Activated T-helper 17 cell treated with anti-CD3 and anti-CD28 coated beads, Interleukin-2, amount 50 U/mL, for 72 hours (primary cell): ENCODE measurements at regions not wholly inside any gene's neighbourhood (a gene's known extent, or its start where the extent isn't known, plus 50 kb on each side); places are given as distances from the start of the nearest gene placed in this dataset.

Source experiments
- ATAC-seq: fragments of 150-1000 bp; cut with Tn5 transposase; replicated peaks from 2 replicates; pipeline ENCODE4 v1.10.0; 2021; ENCODE audit warnings: mild to moderate bottlenecking, moderate library complexity
- H3K27ac Mint-ChIP-seq: one replicate; pipeline ENCODE4 v1.8.0; 2022; ENCODE audit warnings: mixed read lengths
- H3K27me3 Mint-ChIP-seq: one replicate; pipeline ENCODE4 v1.8.0; 2022; ENCODE audit warnings: mixed read lengths
- H3K36me3 Mint-ChIP-seq: one replicate; pipeline ENCODE4 v1.8.0; 2022; ENCODE audit warnings: low read depth, mild to moderate bottlenecking, mixed read lengths
- H3K4me1 Mint-ChIP-seq: one replicate; pipeline ENCODE4 v1.8.0; 2022; ENCODE audit warnings: mixed read lengths
- H3K4me3 Mint-ChIP-seq: one replicate; pipeline ENCODE4 v1.8.0; 2022; ENCODE audit warnings: mild to moderate bottlenecking, mixed read lengths
- H3K9me3 Mint-ChIP-seq: one replicate; pipeline ENCODE4 v1.8.0; 2022; ENCODE audit warnings: mixed read lengths

GRCh38 chr2:59569124-59569523, 984.3 kb downstream of the BCL11A start:
- H3K27ac Mint-ChIP-seq: no peak overlapping the region
- H3K4me1 Mint-ChIP-seq: no peaks in the 10 kb centered on the region
- H3K4me3 Mint-ChIP-seq: no peak overlapping the region
- peaks cover 10% of the 10 kb centered on the region for H3K9me3 Mint-ChIP-seq
- no peak for ATAC-seq
- no peaks in the 10 kb centered on the region for H3K27me3 Mint-ChIP-seq
- H3K36me3 Mint-ChIP-seq: no peaks in the 10 kb centered on the region

GRCh38 chr2:59568461-59568860, 985.0 kb downstream of the BCL11A start:
- Mint-ChIP-seq H3K27me3 (no peaks in the 10 kb centered on the region), H3K9me3 (peaks cover 10% of the 10 kb centered on the region), H3K4me3 (no peak overlapping the region), H3K36me3 (no peaks in the 10 kb centered on the region), H3K4me1 (no peaks in the 10 kb centered on the region), H3K27ac (no peak overlapping the region)
- ATAC-seq: no peak

GRCh38 chr2:59567151-59567550, 986.3 kb downstream of the BCL11A start:
- no peaks in the 10 kb centered on the region for H3K27me3 Mint-ChIP-seq
- no peaks in the 10 kb centered on the region for H3K36me3 Mint-ChIP-seq
- H3K4me1 Mint-ChIP-seq: no peaks in the 10 kb centered on the region
- peaks cover 10% of the 10 kb centered on the region for H3K9me3 Mint-ChIP-seq
- H3K4me3 Mint-ChIP-seq: no peak overlapping the region
- H3K27ac Mint-ChIP-seq: no peak overlapping the region
- no peak for ATAC-seq

- Mint-ChIP-seq H3K4me1 (no peaks in the 10 kb centered on the region), H3K4me3 (no peak overlapping the region), H3K36me3 (no peaks in the 10 kb centered on the region), H3K27ac (no peak overlapping the region), H3K9me3 (peaks cover 10% of the 10 kb centered on the region), H3K27me3 (no peaks in the 10 kb centered on the region)
- no peak for ATAC-seq
Observed at GRCh38 chr2:59566739-59567138, 986.7 kb downstream of the BCL11A start.

DNA sequence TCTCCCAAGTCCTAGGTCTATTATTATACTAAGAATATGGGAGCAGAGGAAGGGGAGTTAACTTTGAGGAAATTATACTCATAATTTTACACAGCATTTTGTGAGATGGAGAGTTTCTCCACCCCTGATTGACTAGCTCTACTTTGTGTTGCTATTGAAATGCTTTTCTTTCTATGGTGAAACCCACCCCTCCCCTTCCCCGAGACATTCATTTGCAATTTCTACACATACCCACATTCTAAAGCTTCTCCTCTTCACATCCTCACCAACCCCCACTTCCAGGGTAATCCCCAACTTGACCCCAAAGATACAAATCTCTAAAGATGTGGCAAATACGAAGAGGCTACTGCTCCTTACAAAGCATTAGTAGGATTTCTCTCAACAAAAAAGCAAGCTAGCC, 992.2 kb downstream of the BCL11A start:
- Mint-ChIP-seq H3K4me1 (no peaks in the 10 kb centered on the region), H3K27me3 (no peaks in the 10 kb centered on the region), H3K4me3 (no peak overlapping the region), H3K36me3 (no peaks in the 10 kb centered on the region), H3K27ac (no peak overlapping the region), H3K9me3 (peaks cover 10% of the 10 kb centered on the region)
- no peak for ATAC-seq

- Mint-ChIP-seq H3K27me3 (no peaks in the 10 kb centered on the region), H3K9me3 (peaks cover 10% of the 10 kb centered on the region), H3K4me3 (no peak overlapping the region), H3K4me1 (no peaks in the 10 kb centered on the region), H3K27ac (no peak overlapping the region), H3K36me3 (no peaks in the 10 kb centered on the region)
- ATAC-seq: no peak
Observed at GRCh38 chr2:59560769-59561168, 992.7 kb downstream of the BCL11A start.

DNA sequence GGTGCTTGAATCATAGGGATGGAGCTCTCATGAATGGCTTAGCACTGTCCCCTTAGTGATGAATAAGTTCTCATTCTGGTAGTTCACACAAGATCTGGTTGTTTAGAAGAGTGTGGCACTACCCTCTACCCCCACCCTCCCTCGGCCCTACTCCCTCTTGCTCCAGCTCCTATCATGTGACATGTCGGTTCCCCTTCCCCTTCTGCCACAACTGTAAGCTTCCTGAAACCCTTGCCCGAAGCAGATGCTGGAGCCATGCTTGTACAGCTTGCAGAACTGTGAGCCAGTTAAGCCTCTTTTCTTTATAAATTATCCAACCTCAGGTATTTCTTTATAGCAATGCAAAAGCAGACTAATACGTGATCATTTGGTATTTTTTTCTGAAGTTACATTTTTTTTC, 1012.6 kb downstream of the BCL11A start:
- no peaks in the 10 kb centered on the region for H3K4me1 Mint-ChIP-seq
- no peak for ATAC-seq
- H3K9me3 Mint-ChIP-seq: peaks cover 11% of the 10 kb centered on the region
- no peak overlapping the region for H3K4me3 Mint-ChIP-seq
- H3K27ac Mint-ChIP-seq: no peak overlapping the region
- H3K27me3 Mint-ChIP-seq: no peaks in the 10 kb centered on the region
- H3K36me3 Mint-ChIP-seq: no peaks in the 10 kb centered on the region

GRCh38 chr2:59538398-59538911, 1015.0 kb downstream of the BCL11A start:
- ATAC-seq: no peak
- Mint-ChIP-seq H3K9me3 (peaks cover 11% of the 10 kb centered on the region), H3K27me3 (no peaks in the 10 kb centered on the region), H3K27ac (no peak overlapping the region), H3K4me1 (no peaks in the 10 kb centered on the region), H3K36me3 (no peaks in the 10 kb centered on the region), H3K4me3 (no peak overlapping the region)

- H3K9me3 Mint-ChIP-seq: peaks cover 4% of the 10 kb centered on the region
- H3K4me1 Mint-ChIP-seq: no peaks in the 10 kb centered on the region
Observed at GRCh38 chr2:59532808-59533207, 1020.6 kb downstream of the BCL11A start.

DNA sequence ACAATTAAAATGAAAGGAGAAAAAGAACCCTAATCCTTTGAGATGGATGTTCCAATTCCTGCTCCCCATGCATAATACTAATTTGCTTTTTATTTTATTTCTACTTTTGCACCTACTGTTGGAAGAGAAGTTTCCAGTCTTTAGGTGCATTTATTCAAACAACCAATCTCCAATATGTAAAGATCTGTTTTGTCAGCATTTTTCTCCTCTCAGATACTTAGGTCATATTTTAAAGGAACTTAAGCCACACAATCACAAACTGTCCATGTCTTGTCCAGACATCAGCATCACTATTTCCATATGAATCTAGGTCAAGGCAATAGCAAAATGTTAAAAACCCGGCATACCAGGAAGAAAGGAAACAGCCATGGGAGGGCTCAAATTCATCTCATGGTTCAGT, 1023.2 kb downstream of the BCL11A start:
- no peak for ATAC-seq
- no peak overlapping the region for H3K27ac Mint-ChIP-seq
- no peaks in the 10 kb centered on the region for H3K4me1 Mint-ChIP-seq
- H3K27me3 Mint-ChIP-seq: no peaks in the 10 kb centered on the region
- peaks cover 9% of the 10 kb centered on the region for H3K9me3 Mint-ChIP-seq
- no peaks in the 10 kb centered on the region for H3K36me3 Mint-ChIP-seq
- H3K4me3 Mint-ChIP-seq: no peak overlapping the region

More at GRCh38 chr2:59532808-59533207, 1020.6 kb downstream of the BCL11A start:
- no peak for ATAC-seq
- Mint-ChIP-seq H3K27me3 (no peaks in the 10 kb centered on the region), H3K27ac (no peak overlapping the region), H3K4me3 (no peak overlapping the region), H3K36me3 (no peaks in the 10 kb centered on the region)

- H3K4me3 Mint-ChIP-seq: no peak overlapping the region
Observed at GRCh38 chr2:59529726-59530125, 1023.7 kb downstream of the BCL11A start.

GRCh38 chr2:59528525-59528924, 1024.9 kb downstream of the BCL11A start:
- no peak for ATAC-seq
- no peaks in the 10 kb centered on the region for H3K27me3 Mint-ChIP-seq
- H3K4me1 Mint-ChIP-seq: no peaks in the 10 kb centered on the region
- H3K9me3 Mint-ChIP-seq: peaks cover 12% of the 10 kb centered on the region
- H3K36me3 Mint-ChIP-seq: no peaks in the 10 kb centered on the region
- no peak overlapping the region for H3K4me3 Mint-ChIP-seq
- H3K27ac Mint-ChIP-seq: no peak overlapping the region

More at GRCh38 chr2:59529726-59530125, 1023.7 kb downstream of the BCL11A start:
- no peak for ATAC-seq
- Mint-ChIP-seq H3K27me3 (no peaks in the 10 kb centered on the region), H3K4me1 (no peaks in the 10 kb centered on the region), H3K9me3 (peaks cover 10% of the 10 kb centered on the region), H3K36me3 (no peaks in the 10 kb centered on the region), H3K27ac (no peak overlapping the region)

DNA sequence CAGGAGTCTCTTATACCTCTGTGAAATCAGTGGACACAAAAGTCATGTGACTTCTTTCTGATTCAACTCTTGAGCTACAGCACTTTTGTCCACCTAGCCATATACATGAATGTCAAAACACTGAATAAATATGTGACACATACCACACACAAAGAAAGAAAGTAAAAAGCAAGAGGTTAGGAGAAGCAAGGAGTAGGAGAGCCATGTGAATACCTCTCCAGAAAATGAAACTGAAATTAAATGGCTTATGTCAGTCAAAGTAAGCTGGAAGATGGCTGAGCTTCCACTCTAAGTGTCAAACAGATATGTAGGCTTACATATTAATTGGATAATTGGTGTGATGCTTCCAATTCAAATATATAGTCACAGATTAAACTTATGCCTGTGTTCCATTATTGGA, 1050.5 kb downstream of the BCL11A start:
- H3K4me1 Mint-ChIP-seq: no peaks in the 10 kb centered on the region
- H3K4me3 Mint-ChIP-seq: no peak overlapping the region
- no peak for ATAC-seq
- H3K9me3 Mint-ChIP-seq: peaks cover 6% of the 10 kb centered on the region
- no peaks in the 10 kb centered on the region for H3K27me3 Mint-ChIP-seq
- H3K27ac Mint-ChIP-seq: no peak overlapping the region
- no peaks in the 10 kb centered on the region for H3K36me3 Mint-ChIP-seq

DNA sequence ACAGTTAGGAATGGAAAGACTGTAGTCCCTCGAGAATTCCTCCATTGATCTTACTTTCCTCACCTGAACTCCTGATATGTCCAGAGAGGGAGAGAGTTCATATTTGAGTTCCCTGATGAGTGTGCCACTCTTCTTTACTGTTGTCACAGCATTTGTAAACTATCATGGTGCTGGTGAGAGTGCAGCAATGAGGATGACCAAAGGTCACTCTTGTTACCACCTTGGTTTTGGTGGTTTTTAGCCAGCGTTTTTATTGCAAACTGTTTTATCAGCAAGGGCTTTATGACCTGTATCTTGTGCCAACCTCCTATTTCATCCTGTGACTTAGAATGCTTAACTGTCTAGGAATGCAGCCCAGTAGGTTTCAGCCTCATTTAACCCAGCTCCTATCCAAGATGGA, 1062.5 kb downstream of the BCL11A start:
- Mint-ChIP-seq H3K27ac (no peak overlapping the region), H3K36me3 (no peaks in the 10 kb centered on the region), H3K4me1 (no peaks in the 10 kb centered on the region), H3K9me3 (peaks cover 16% of the 10 kb centered on the region), H3K4me3 (no peak overlapping the region), H3K27me3 (no peaks in the 10 kb centered on the region)
- ATAC-seq: no peak

DNA sequence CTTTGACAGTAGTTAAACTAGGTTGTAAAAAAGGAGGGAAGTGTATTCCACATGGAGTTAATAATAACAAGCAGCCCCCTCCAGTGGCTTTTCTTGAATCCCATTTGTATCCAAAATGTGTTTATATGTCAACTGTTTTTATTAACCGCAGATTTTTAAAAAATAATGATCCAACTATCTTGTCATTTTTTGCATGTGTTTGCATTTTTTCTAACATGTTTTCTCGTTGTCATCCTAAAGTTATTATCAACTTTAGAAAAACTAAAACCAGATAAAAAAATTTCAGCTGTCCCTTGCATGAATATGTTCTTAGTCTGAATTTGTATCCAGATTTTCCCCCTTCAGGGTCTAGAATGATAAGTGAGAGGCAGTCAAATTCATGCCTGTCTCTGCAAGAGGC, 1063.3 kb downstream of the BCL11A start:
- H3K9me3 Mint-ChIP-seq: peaks cover 13% of the 10 kb centered on the region
- no peaks in the 10 kb centered on the region for H3K36me3 Mint-ChIP-seq
- H3K27ac Mint-ChIP-seq: no peak overlapping the region
- no peak for ATAC-seq
- no peaks in the 10 kb centered on the region for H3K27me3 Mint-ChIP-seq
- no peaks in the 10 kb centered on the region for H3K4me1 Mint-ChIP-seq
- no peak overlapping the region for H3K4me3 Mint-ChIP-seq

- peaks cover 8% of the 10 kb centered on the region for H3K9me3 Mint-ChIP-seq
- no peak overlapping the region for H3K27ac Mint-ChIP-seq
- H3K27me3 Mint-ChIP-seq: no peaks in the 10 kb centered on the region
- no peak for ATAC-seq
- no peaks in the 10 kb centered on the region for H3K36me3 Mint-ChIP-seq
- no peak overlapping the region for H3K4me3 Mint-ChIP-seq
- no peaks in the 10 kb centered on the region for H3K4me1 Mint-ChIP-seq
Observed at GRCh38 chr2:59484673-59485072, 1068.8 kb downstream of the BCL11A start.
